ENCODE measurements at regions not wholly inside any gene's neighbourhood (a gene's known extent, or its start where the extent isn't known, plus 50 kb on each side); places are given as distances from the start of the nearest gene placed in this dataset.

GRCh38 chr14:56902385-56902784, 92.1 kb upstream of the OTX2 start:
- ChIA-PET CTCF (interaction anchor here (1.7 kb wide), 1 partner anchor 9 kb away, joined by 3 read pairs; no protein-coding TSS in a partner anchor), POLR2A (no interaction called here)
- no peak overlapping the region for H3K4me2 ChIP-seq (ENCODE audit: insufficient read depth, low read length)
- H3K4me1 ChIP-seq (ENCODE audit: control insufficient read depth, extremely low read depth, insufficient read depth, low read length), result no peaks in the 10 kb centered on the region
- H3K4me3 ChIP-seq (replicated peaks in 1 of 3; ENCODE audit: insufficient read depth in 1 of 3, low read depth in 1 of 3, low read length in 3 of 3), result no peak overlapping the region
- no peaks in the 10 kb centered on the region for H3K79me2 ChIP-seq (ENCODE audit: control insufficient read depth, insufficient read depth, low read length)
- H3K27ac ChIP-seq (ENCODE audit: insufficient read depth, low read depth, low read length), result no peak overlapping the region
- H3K27me3 ChIP-seq (ENCODE audit: control insufficient read depth in 2 of 2, insufficient read depth in 2 of 2, low read length in 2 of 2), result peaks cover 0 to 7% of the 10 kb centered on the region in 2 experiments
- H2AFZ ChIP-seq (ENCODE audit: low read depth, low read length), result no peak overlapping the region
- H3K9me3 ChIP-seq (replicated peaks; ENCODE audit: control insufficient read depth, insufficient read depth, low read length), result no peaks in the 10 kb centered on the region
- BruUV-seq (replicated peaks), result no TSS peak
- H3K9ac ChIP-seq (replicated peaks; ENCODE audit: extremely low read depth, insufficient read depth, low read length), result no peak overlapping the region
- FAIRE-seq, result no peak
- DNase-seq (ENCODE audit: low read depth, low spot score), result no peak
- H3K36me3 ChIP-seq (ENCODE audit: control insufficient read depth in 2 of 2, extremely low read depth in 1 of 2, insufficient read depth in 2 of 2, low read length in 2 of 2), result no peaks in the 10 kb centered on the region
- intact Hi-C loops (cut with micrococcal nuclease), result no loop called here
- TF ChIP-seq POLR2AphosphoS5 (IDR thresholded peaks at IDR 0.05; ENCODE audit: insufficient read depth, low read depth, low read length) (no peak), JUN (IDR thresholded peaks at IDR 0.05; ENCODE audit: borderline replicate concordance, insufficient read depth, insufficient read length, low read depth) (no peak), POLR2A (IDR thresholded peaks at IDR 0.05; ENCODE audit: low read depth, low read length) (no peak), FOS (IDR thresholded peaks at IDR 0.05; ENCODE audit: borderline replicate concordance, insufficient read depth, low read length) (no peak), GATA2 (IDR thresholded peaks at IDR 0.05; ENCODE audit: insufficient read depth, insufficient read length, low read depth, low read length) (no peak), MYC (IDR thresholded peaks at IDR 0.05; ENCODE audit: low read depth, low read length) (no peak), EZH2 (IDR thresholded peaks at IDR 0.05; ENCODE audit: borderline replicate concordance, low read depth, low read length, severe bottlenecking) (no peak), CTCF (IDR thresholded peaks at IDR 0.05; ENCODE audit: extremely low read depth in 1 of 2, insufficient read depth in 1 of 2, low read depth in 1 of 2, low read length in 2 of 2) (no peak)
- TF ChIP-seq, protein P1, sequence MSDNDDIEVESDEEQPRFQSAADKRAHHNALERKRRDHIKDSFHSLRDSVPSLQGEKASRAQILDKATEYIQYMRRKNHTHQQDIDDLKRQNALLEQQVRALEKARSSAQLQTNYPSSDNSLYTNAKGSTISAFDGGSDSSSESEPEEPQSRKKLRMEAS (IDR thresholded peaks at IDR 0.05; ENCODE audit: insufficient read depth, insufficient read length), result no peak
- dilution Hi-C loops (cut with MboI; ENCODE audit: extremely low pct_ligation_motif_present, low sequenced_read_pairs), result no loop called here
- H4K20me1 ChIP-seq (replicated peaks; ENCODE audit: control insufficient read depth, extremely low read depth, insufficient read depth, low read length), result no peaks in the 10 kb centered on the region
- no peaks in the 10 kb centered on the region for H3K9me1 ChIP-seq (replicated peaks; ENCODE audit: control insufficient read depth, extremely low read depth, insufficient read depth, low read length)
